ENCODE measurements at regions not wholly inside any gene's neighbourhood (a gene's known extent, or its start where the extent isn't known, plus 50 kb on each side); places are given as distances from the start of the nearest gene placed in this dataset.

DNA sequence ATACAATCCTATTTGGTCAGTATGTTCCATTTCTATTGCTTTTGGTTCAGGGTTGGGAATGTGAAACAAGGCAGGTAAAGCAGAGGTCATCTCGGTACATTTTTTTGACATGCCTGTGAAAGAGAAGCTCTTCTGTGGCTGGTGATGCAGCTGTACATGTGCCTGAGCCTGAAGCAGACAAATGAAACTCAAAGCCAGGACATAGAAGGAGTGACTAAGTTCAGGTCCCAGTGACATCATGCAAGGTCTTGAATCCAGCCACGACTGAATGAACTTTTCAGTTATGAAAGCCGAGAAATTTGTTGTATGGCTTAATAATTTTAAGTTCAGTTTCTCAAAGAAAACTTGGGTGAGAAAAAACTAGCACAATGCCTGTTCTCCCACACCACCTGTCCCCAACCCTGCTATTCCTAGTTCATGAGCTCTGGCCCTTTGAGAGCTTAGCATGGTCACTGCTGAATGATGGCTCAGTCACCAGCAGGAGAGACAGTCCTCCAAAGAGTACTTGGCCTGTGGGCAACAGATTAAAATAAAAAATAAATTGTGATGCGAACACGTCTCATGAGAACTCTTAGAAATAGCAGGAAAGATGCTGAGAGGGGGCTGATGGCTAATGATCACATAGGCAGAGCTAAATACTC, 600.2 kb upstream of the GRM7 start:
- no peak for DNase-seq
- Histone ChIP-seq H3K4me1 (no peaks in the 10 kb centered on the region), H3K4me3 (ENCODE audit: low read depth, low read length) (no peak overlapping the region), H3K9me3 (no peaks in the 10 kb centered on the region), H3K36me3 (no peaks in the 10 kb centered on the region), H3K27me3 (no peaks in the 10 kb centered on the region)
- TF ChIP-seq, protein P1, sequence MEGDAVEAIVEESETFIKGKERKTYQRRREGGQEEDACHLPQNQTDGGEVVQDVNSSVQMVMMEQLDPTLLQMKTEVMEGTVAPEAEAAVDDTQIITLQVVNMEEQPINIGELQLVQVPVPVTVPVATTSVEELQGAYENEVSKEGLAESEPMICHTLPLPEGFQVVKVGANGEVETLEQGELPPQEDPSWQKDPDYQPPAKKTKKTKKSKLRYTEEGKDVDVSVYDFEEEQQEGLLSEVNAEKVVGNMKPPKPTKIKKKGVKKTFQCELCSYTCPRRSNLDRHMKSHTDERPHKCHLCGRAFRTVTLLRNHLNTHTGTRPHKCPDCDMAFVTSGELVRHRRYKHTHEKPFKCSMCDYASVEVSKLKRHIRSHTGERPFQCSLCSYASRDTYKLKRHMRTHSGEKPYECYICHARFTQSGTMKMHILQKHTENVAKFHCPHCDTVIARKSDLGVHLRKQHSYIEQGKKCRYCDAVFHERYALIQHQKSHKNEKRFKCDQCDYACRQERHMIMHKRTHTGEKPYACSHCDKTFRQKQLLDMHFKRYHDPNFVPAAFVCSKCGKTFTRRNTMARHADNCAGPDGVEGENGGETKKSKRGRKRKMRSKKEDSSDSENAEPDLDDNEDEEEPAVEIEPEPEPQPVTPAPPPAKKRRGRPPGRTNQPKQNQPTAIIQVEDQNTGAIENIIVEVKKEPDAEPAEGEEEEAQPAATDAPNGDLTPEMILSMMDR (IDR thresholded peaks at IDR 0.05; ENCODE audit: low read depth, low read length), result no peak

DNA sequence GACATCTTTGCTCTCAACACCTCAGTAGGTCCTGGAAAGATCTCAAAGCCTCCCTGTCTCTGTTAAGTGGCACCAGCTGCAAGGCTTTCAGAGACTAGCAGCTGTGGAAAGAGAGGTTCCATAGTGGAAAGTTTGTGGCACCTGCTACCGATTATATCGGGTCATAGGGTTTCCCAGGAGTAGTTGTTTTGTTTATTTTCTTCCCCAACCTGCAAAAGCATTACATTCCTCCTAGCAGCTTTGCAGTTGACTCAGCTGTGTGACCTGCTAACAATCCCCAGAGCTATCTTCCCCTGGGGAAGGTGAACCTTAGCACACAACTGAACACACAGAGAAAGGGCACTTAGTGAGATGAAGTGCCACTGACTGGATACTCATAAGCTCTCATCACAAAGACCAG, 598.9 kb upstream of the GRM7 start:
- TF ChIP-seq, protein P1 (IDR thresholded peaks at IDR 0.05; ENCODE audit: low read depth, low read length), result no peak
- Histone ChIP-seq H3K4me1 (no peaks in the 10 kb centered on the region), H3K27me3 (no peaks in the 10 kb centered on the region), H3K36me3 (no peaks in the 10 kb centered on the region), H3K9me3 (no peaks in the 10 kb centered on the region), H3K4me3 (ENCODE audit: low read depth, low read length) (no peak overlapping the region)
- no peak for DNase-seq

DNA sequence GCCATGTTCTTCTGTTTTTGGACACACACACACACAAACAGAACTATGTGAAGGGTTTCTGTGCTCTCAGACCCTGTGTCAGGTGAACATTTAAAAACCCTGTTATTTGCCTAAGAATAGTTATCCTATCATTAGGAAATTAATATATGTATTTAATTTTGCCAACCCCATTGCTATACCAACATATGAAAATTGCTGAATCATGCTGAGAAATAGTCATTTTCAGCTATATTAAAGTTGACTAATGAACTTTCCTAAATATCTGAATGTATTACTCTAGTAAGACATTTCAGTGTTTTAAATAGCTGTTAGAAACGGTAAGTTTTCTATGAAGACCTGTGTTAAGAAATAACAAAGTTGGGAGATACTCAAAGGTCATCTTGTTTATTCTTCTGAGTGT, 596.9 kb upstream of the GRM7 start:
- no peak overlapping the region for H3K4me3 ChIP-seq (ENCODE audit: low read depth, low read length)
- no peaks in the 10 kb centered on the region for H3K36me3 ChIP-seq
- TF ChIP-seq, protein P1 (IDR thresholded peaks at IDR 0.05; ENCODE audit: low read depth, low read length), result no peak
- H3K27me3 ChIP-seq, result no peaks in the 10 kb centered on the region
- H3K9me3 ChIP-seq, result no peaks in the 10 kb centered on the region
- no peak for DNase-seq
- no peaks in the 10 kb centered on the region for H3K4me1 ChIP-seq

DNA sequence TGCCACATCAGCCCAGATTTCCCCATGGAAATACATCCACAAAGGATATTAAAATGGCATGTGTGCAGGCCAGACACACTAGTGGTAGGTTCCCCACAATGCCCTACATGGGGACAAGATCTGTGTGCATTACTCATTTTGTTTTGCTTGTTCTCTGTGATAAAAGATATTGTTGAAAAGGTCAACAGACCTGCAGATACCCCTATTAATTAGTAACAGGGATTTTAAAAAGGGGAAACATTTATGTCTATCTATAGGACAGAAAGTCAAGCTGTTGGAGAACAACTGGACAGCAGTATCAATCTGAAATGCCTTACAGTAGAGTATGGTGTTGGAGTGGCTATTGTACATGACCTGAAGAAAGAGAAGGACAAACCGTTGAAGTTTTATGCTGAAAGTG, 596.0 kb upstream of the GRM7 start:
- Histone ChIP-seq H3K27me3 (no peaks in the 10 kb centered on the region), H3K4me1 (no peaks in the 10 kb centered on the region), H3K9me3 (no peaks in the 10 kb centered on the region), H3K36me3 (no peaks in the 10 kb centered on the region), H3K4me3 (ENCODE audit: low read depth, low read length) (no peak overlapping the region)
- DNase-seq, result no peak
- TF ChIP-seq, protein P1 (IDR thresholded peaks at IDR 0.05; ENCODE audit: low read depth, low read length), result no peak

DNA sequence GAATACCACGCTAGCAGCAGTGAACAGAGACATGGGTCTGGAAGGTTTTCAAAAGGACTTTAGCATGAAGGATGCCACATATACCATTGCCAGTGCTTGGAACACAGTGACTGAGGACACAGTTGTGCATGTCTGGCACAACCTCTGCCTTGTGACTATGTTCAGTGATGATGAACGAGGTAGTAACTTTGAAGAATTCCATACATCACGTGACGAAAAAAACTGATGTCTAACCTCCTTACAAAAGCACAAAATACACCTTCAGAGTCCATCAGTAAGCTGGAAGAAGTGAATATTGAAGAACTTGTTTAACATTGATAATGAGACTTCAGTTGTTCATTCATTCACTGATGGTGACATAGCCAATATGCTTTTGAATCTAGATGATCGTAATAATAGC, 594.8 kb upstream of the GRM7 start:
- no peaks in the 10 kb centered on the region for H3K27me3 ChIP-seq
- TF ChIP-seq, protein P1 (IDR thresholded peaks at IDR 0.05; ENCODE audit: low read depth, low read length), result no peak
- DNase-seq, result no peak
- no peak overlapping the region for H3K4me3 ChIP-seq (ENCODE audit: low read depth, low read length)
- no peaks in the 10 kb centered on the region for H3K9me3 ChIP-seq
- no peaks in the 10 kb centered on the region for H3K36me3 ChIP-seq
- H3K4me1 ChIP-seq, result no peaks in the 10 kb centered on the region

DNA sequence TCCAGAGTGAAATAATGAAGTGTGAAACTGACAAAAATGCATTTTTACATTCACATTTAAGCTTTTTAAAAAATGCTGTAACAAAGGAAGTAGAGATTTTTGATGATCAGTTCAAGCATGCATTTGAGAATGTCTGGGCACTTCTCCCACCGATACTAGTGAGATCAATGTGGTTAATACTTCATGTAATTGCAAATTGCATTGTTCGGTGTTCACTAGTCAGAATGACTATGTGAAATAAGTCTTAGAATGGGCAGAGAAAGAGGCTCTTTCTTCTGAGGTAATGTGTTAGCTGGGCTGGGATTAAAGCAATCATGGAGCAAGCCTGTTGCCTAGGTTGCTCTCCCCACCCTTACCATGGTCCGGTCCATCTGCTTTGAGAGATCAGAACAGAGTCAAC, 587.0 kb upstream of the GRM7 start:
- no peaks in the 10 kb centered on the region for H3K9me3 ChIP-seq
- no peak for DNase-seq
- TF ChIP-seq, protein P1 (IDR thresholded peaks at IDR 0.05; ENCODE audit: low read depth, low read length), result no peak
- no peaks in the 10 kb centered on the region for H3K36me3 ChIP-seq
- H3K27me3 ChIP-seq, result no peaks in the 10 kb centered on the region
- H3K4me1 ChIP-seq, result no peaks in the 10 kb centered on the region
- no peak overlapping the region for H3K4me3 ChIP-seq (ENCODE audit: low read depth, low read length)
